ENCODE measurements at regions not wholly inside any gene's neighbourhood (a gene's known extent, or its start where the extent isn't known, plus 50 kb on each side); places are given as distances from the start of the nearest gene placed in this dataset.

DNA sequence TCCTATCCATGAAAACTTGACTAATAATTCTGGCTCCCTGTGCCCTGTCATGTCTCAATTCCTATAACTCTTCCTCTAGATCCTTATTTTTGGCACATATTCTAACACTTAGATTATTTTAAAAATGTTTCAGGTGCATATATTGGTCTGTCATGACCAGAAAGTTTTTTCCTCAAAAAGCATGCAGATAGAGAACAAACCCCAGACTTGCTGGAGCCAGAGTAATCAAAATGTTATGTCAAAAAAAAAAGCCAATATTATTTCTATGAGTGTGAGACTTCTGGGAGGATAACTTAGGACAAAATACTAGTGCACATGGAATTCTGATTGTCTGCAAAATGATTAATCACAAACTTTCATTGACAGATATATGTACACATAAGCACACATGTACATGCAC is 135.1 kb upstream of the MROH9 start:
- Histone ChIP-seq H2BK15ac (ENCODE audit: low read depth, low read length) (no peak overlapping the region), H3K9me3 (ENCODE audit: control insufficient read depth, insufficient read depth, low read length) (no peaks in the 10 kb centered on the region), H3K9ac (ENCODE audit: low read depth, low read length) (no peak overlapping the region), H3K18ac (ENCODE audit: low read depth, low read length) (no peak overlapping the region), H3K9me1 (ENCODE audit: insufficient read depth, low read length) (no peaks in the 10 kb centered on the region), H4K5ac (ENCODE audit: low read depth, low read length) (no peak overlapping the region), H3K4me2 (ENCODE audit: low read depth, low read length) (no peak overlapping the region), H3K27me3 (ENCODE audit: control insufficient read depth, insufficient read depth, low read length) (no peaks in the 10 kb centered on the region), H3K27ac (ENCODE audit: insufficient read depth, low read length) (no peak overlapping the region), H2BK120ac (ENCODE audit: low read depth, low read length) (no peak overlapping the region), H3K4ac (ENCODE audit: low read depth, low read length) (no peak overlapping the region), H2AFZ (replicated peaks; ENCODE audit: low read length, poor library complexity) (no peak overlapping the region), H3K23ac (ENCODE audit: low read depth, low read length) (no peak overlapping the region), H4K8ac (ENCODE audit: low read depth in 2 of 2, low read length in 2 of 2) (no peak overlapping the region), H3K56ac (ENCODE audit: extremely low read depth, insufficient read depth, low read length) (no peak overlapping the region), H2BK20ac (ENCODE audit: low read depth, low read length) (no peak overlapping the region), H4K20me1 (ENCODE audit: insufficient read depth, low read length) (no peaks in the 10 kb centered on the region), H3K4me1 (ENCODE audit: control insufficient read depth, insufficient read depth, low read length) (no peaks in the 10 kb centered on the region), H3K4me3 (ENCODE audit: insufficient read depth, low read depth, low read length) (no peak overlapping the region), H2BK5ac (ENCODE audit: low read depth, low read length, poor library complexity, severe bottlenecking) (no peak overlapping the region), H2AK5ac (ENCODE audit: low read depth, low read length) (no peak overlapping the region), H3K79me1 (ENCODE audit: low read depth in 1 of 2, low read length in 2 of 2) (no peaks in the 10 kb centered on the region), H4K91ac (ENCODE audit: insufficient read depth, low read depth, low read length) (no peak overlapping the region), H3K14ac (replicated peaks; ENCODE audit: low read depth, low read length) (no peak overlapping the region), H2AK9ac (replicated peaks; ENCODE audit: low read depth, low read length, poor library complexity) (no peak overlapping the region), H3K36me3 (ENCODE audit: control insufficient read depth, insufficient read depth, low read length) (no peaks in the 10 kb centered on the region)
- dilution Hi-C loops (cut with HindIII; ENCODE audit: low sequenced_read_pairs, unreplicated experiment) (no loop called here), in situ Hi-C loops (cut with MboI; ENCODE audit: low sequenced_read_pairs) (no loop called here), intact Hi-C loops (cut with micrococcal nuclease) (no loop called here)
- ChIA-PET POLR2A (ENCODE audit: unreplicated experiment) (no interaction called here), CTCF (no interaction called here)
- BruUV-seq (replicated peaks) = no TSS peak
- TF ChIP-seq NFE2L2 (IDR thresholded peaks at IDR 0.05; ENCODE audit: low read depth, low read length) (no peak), CHD1 (IDR thresholded peaks at IDR 0.05; ENCODE audit: low read depth, low read length) (no peak), RCOR1 (IDR thresholded peaks at IDR 0.05; ENCODE audit: insufficient replicate concordance, low read length) (no peak), CEBPB (IDR thresholded peaks at IDR 0.05; ENCODE audit: low read depth, low read length) (no peak), POLR2A (IDR thresholded peaks at IDR 0.05; ENCODE audit: low read depth, low read length) (no peak), ELK1 (IDR thresholded peaks at IDR 0.05; ENCODE audit: borderline replicate concordance, low read depth, low read length) (no peak), BHLHE40 (IDR thresholded peaks at IDR 0.05; ENCODE audit: low read depth, low read length) (no peak), RFX5 (IDR thresholded peaks at IDR 0.05; ENCODE audit: low read depth, low read length) (no peak), SMC3 (IDR thresholded peaks at IDR 0.05; ENCODE audit: low read depth, low read length) (no peak), RAD21 (IDR thresholded peaks at IDR 0.05; ENCODE audit: low read length) (no peak), MXI1 (IDR thresholded peaks at IDR 0.05; ENCODE audit: borderline replicate concordance, low read depth, low read length) (no peak), MAFK (IDR thresholded peaks at IDR 0.05; ENCODE audit: low read depth, low read length) (no peak)
- TF ChIP-seq, protein P1, sequence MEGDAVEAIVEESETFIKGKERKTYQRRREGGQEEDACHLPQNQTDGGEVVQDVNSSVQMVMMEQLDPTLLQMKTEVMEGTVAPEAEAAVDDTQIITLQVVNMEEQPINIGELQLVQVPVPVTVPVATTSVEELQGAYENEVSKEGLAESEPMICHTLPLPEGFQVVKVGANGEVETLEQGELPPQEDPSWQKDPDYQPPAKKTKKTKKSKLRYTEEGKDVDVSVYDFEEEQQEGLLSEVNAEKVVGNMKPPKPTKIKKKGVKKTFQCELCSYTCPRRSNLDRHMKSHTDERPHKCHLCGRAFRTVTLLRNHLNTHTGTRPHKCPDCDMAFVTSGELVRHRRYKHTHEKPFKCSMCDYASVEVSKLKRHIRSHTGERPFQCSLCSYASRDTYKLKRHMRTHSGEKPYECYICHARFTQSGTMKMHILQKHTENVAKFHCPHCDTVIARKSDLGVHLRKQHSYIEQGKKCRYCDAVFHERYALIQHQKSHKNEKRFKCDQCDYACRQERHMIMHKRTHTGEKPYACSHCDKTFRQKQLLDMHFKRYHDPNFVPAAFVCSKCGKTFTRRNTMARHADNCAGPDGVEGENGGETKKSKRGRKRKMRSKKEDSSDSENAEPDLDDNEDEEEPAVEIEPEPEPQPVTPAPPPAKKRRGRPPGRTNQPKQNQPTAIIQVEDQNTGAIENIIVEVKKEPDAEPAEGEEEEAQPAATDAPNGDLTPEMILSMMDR (conservative IDR thresholded peaks at IDR 0.05; ENCODE audit: low read depth, low read length) = no peak
- DNase-seq (no peak), ATAC-seq (ENCODE audit: low read depth) (no peak)
